Mucosa of descending colon (tissue), 3 donors: ENCODE measurements at regions not wholly inside any gene's neighbourhood (a gene's known extent, or its start where the extent isn't known, plus 50 kb on each side); places are given as distances from the start of the nearest gene placed in this dataset.

Experiments used
- ATAC-seq: fragments of 200-7000 bp; cut with Tn5 transposase; one replicate; pipeline ENCODE4 v1.9.1; 2020; ENCODE audit warnings: mild to moderate bottlenecking, moderate library complexity
- DNase-seq, 3 donors: peaks; one replicate each; pipeline ENCODE4 v3.0.0-alpha.2; 2020
- H3K36me3 ChIP-seq: fragments of 200-600 bp; one replicate; pipeline ENCODE4 v1.8.0; 2021; ENCODE audit warnings: low read depth, mild to moderate bottlenecking
- H3K4me1 ChIP-seq: fragments of 200-600 bp; one replicate; pipeline ENCODE4 v1.8.0; 2021; ENCODE audit warnings: low read depth, mild to moderate bottlenecking
- H3K4me3 ChIP-seq: fragments of 200-600 bp; one replicate; pipeline ENCODE4 v1.8.0; 2021; ENCODE audit warnings: mild to moderate bottlenecking
- H3K9me3 ChIP-seq: fragments of 200-600 bp; one replicate; pipeline ENCODE4 v1.8.0; 2021; ENCODE audit warnings: mild to moderate bottlenecking
- CTCF ChIP-seq: fragments of 200-600 bp; IDR thresholded peaks from one replicate; pipeline ENCODE4 v1.8.0; 2022; ENCODE audit warnings: antibody characterized with exemption, mild to moderate bottlenecking
- intact Hi-C, 2 donors: fragments of 100-400 bp; cut with DNase I in 1 of 2; cut with micrococcal nuclease in 1 of 2; formaldehyde crosslinking; loops; one replicate each; pipeline versions ENCODE4 v1.11.0 to v1.11.1; 2022; cut with DNase I, micrococcal nuclease
- donor health status: DM: no; HTN: no; CAD: no; lungs with moderate emphysema.
- donor health status: DM: no; HTN: no; CAD: no.
- donor health status: DM: no; HTN: yes; CAD: no.

- Histone ChIP-seq H3K4me3 (no peak overlapping the region), H3K9me3 (no peaks in the 10 kb centered on the region), H3K36me3 (no peaks in the 10 kb centered on the region), H3K4me1 (no peaks in the 10 kb centered on the region)
- DNase-seq (no peak), ATAC-seq (no peak)
- TF ChIP-seq CTCF = no peak
- intact Hi-C loops = loop anchor here in 1 of 2 donors (10.0 kb wide), 1 partner anchor 181 kb away; no protein-coding TSS in a partner anchor
Measured at GRCh38 chr3:30513374-30514152, 92.8 kb upstream of the TGFBR2 start.

- TF ChIP-seq CTCF = no peak
Measured at GRCh38 chr3:30516238-30516637, 90.2 kb upstream of the TGFBR2 start.

GRCh38 chr3:30518181-30518864 lies 88.1 kb upstream of the TGFBR2 start:
- Histone ChIP-seq H3K9me3 (no peaks in the 10 kb centered on the region), H3K36me3 (no peaks in the 10 kb centered on the region), H3K4me3 (no peak overlapping the region), H3K4me1 (no peaks in the 10 kb centered on the region)
- ATAC-seq (peak; percentile 91), DNase-seq (peak in 1 of 3 donors; percentile 31)
- no peak for TF ChIP-seq CTCF
- intact Hi-C loops = loop anchor here in 1 of 2 donors (10.0 kb wide), 1 partner anchor 176 kb away; no protein-coding TSS in a partner anchor

More at GRCh38 chr3:30516238-30516637, 90.2 kb upstream of the TGFBR2 start:
- Histone ChIP-seq H3K4me1 (no peaks in the 10 kb centered on the region), H3K36me3 (no peaks in the 10 kb centered on the region), H3K4me3 (no peak overlapping the region), H3K9me3 (no peaks in the 10 kb centered on the region)
- DNase-seq = no peak
- ATAC-seq = no peak
- intact Hi-C loops = loop anchor here in 1 of 2 donors (10.0 kb wide), 1 partner anchor 179 kb away; no protein-coding TSS in a partner anchor

- no peaks in the 10 kb centered on the region for H3K36me3 ChIP-seq
- no peak overlapping the region for H3K4me3 ChIP-seq
- no peak for TF ChIP-seq CTCF
- H3K9me3 ChIP-seq = no peaks in the 10 kb centered on the region
- intact Hi-C loops = loop anchor here in 1 of 2 donors (10.0 kb wide), 1 partner anchor 176 kb away; no protein-coding TSS in a partner anchor
- ATAC-seq (no peak), DNase-seq (no peak)
- H3K4me1 ChIP-seq = no peaks in the 10 kb centered on the region
Measured at GRCh38 chr3:30518872-30519271, 87.5 kb upstream of the TGFBR2 start.

GRCh38 chr3:30520699-30521098 lies 85.7 kb upstream of the TGFBR2 start:
- no peaks in the 10 kb centered on the region for H3K4me1 ChIP-seq
- H3K9me3 ChIP-seq = no peaks in the 10 kb centered on the region
- intact Hi-C loops = no loop called here
- H3K4me3 ChIP-seq = no peak overlapping the region
- TF ChIP-seq CTCF = no peak
- DNase-seq (no peak), ATAC-seq (no peak)
- H3K36me3 ChIP-seq = no peaks in the 10 kb centered on the region
